ENCODE measurements at regions not wholly inside any gene's neighbourhood (a gene's known extent, or its start where the extent isn't known, plus 50 kb on each side); places are given as distances from the start of the nearest gene placed in this dataset.

DNA sequence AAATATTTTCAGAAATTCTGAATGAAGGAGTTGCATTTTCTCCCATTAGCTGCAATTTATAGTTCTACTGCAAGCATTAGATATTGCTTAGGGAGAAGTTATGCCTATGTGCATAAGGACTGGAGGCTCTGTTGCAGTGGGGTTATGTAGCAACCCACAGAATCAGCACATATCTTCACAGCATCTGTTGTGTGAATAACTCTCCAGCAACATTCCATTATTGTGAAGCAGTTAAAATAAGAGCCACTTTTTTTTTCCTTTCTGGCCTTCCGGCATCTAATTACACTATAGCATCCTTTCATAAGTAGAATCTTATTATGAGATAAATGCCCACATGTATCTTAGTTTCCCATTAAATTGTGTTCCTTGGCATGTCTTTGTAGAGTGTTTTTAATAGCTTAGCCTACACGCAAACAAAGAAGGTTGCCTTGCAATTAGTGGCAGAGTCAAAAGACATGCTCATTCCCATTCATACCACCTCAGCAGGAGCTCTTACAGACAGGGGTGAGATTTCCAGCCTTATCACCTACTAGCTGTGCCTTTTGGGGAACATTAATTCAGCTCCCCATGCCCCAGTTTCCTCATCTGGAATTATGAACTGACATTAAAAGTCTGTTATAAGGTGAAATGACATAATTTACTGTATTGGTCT is 596.0 kb upstream of the GOT2 start:
- in situ Hi-C loops (cut with HindIII; ENCODE audit: extremely low pct_ligation_motif_present, low pct_unique_long_range_greater_than_20kb) (no loop called here), intact Hi-C loops (cut with micrococcal nuclease; ENCODE audit: unreplicated experiment) (no loop called here)
- no peak overlapping the region for H3K27ac ChIP-seq (ENCODE audit: extremely low read length, insufficient read depth, low read length)
- no peak overlapping the region for H3K9ac ChIP-seq (ENCODE audit: insufficient read depth, low read depth, low read length)
- WGBS (ENCODE audit: low lambda C conversion rate): 15% methylated on average over 2 of the region's 2 CpGs
- no peaks in the 10 kb centered on the region for H3K79me2 ChIP-seq (ENCODE audit: insufficient read depth, low read length)
- BruUV-seq (replicated peaks): no TSS peak
- H3K4me2 ChIP-seq (ENCODE audit: low read depth, low read length): no peak overlapping the region
- POLR2A ChIA-PET: no interaction called here
- CTCF ChIA-PET (ENCODE audit: low intra/inter-chr PET ratio, low total read pairs): no interaction called here
- no peaks in the 10 kb centered on the region for H3K27me3 ChIP-seq (ENCODE audit: control insufficient read depth in 1 of 2, insufficient read depth in 2 of 2, low read length in 2 of 2)
- DNase-seq (ENCODE audit: low spot score): no peak
- no peak overlapping the region for H3K4me3 ChIP-seq (replicated peaks in 1 of 3; ENCODE audit: insufficient read depth in 1 of 3, low read depth in 2 of 3, low read length in 3 of 3)
- no peak overlapping the region for H2AFZ ChIP-seq (ENCODE audit: low read length)
- H3K36me3 ChIP-seq (replicated peaks in 1 of 2; ENCODE audit: control insufficient read depth in 1 of 2, insufficient read depth in 2 of 2, low read length in 2 of 2): no peaks in the 10 kb centered on the region
- H3K4me1 ChIP-seq (ENCODE audit: insufficient read depth, low read length): no peaks in the 10 kb centered on the region
- TF ChIP-seq ERF (CRISPR knock-in tag; IDR thresholded peaks at IDR 0.05) (no peak), ZNF468 (CRISPR knock-in tag; IDR thresholded peaks at IDR 0.05) (no peak), MIER3 (CRISPR knock-in tag; IDR thresholded peaks at IDR 0.05; ENCODE audit: borderline replicate concordance) (no peak), TGIF2 (CRISPR knock-in tag; IDR thresholded peaks at IDR 0.05) (no peak), UBTF (CRISPR knock-in tag; IDR thresholded peaks at IDR 0.05) (no peak), ZNF83 (CRISPR knock-in tag; IDR thresholded peaks at IDR 0.05; ENCODE audit: borderline replicate concordance) (no peak), ZNF749 (CRISPR knock-in tag; IDR thresholded peaks at IDR 0.05; ENCODE audit: borderline replicate concordance) (no peak), ZC3H4 (CRISPR knock-in tag; IDR thresholded peaks at IDR 0.05; ENCODE audit: borderline replicate concordance) (no peak), ZNF33A (CRISPR knock-in tag; IDR thresholded peaks at IDR 0.05; ENCODE audit: borderline replicate concordance) (no peak), ZNF333 (CRISPR knock-in tag; IDR thresholded peaks at IDR 0.05; ENCODE audit: borderline replicate concordance) (no peak), SMAD1 (CRISPR knock-in tag; IDR thresholded peaks at IDR 0.05; ENCODE audit: borderline replicate concordance, low read depth) (no peak), GATA4 (IDR thresholded peaks at IDR 0.05; ENCODE audit: borderline replicate concordance, low read depth) (no peak), CBX1 (IDR thresholded peaks at IDR 0.05; ENCODE audit: low read depth) (no peak), ZMYM2 (CRISPR knock-in tag; IDR thresholded peaks at IDR 0.05) (no peak), ZNF577 (CRISPR knock-in tag; IDR thresholded peaks at IDR 0.05; ENCODE audit: borderline replicate concordance, low read depth) (no peak), ZNF10 (CRISPR knock-in tag; IDR thresholded peaks at IDR 0.05; ENCODE audit: borderline replicate concordance, low read depth) (no peak), ZNF124 (CRISPR knock-in tag; IDR thresholded peaks at IDR 0.05) (no peak), ZNF354B (CRISPR knock-in tag; IDR thresholded peaks at IDR 0.05) (no peak), ZNF225 (CRISPR knock-in tag; IDR thresholded peaks at IDR 0.05) (no peak)
- no peak for FAIRE-seq
- ATAC-seq: no peak
- H3K9me3 ChIP-seq (ENCODE audit: low read length): no peaks in the 10 kb centered on the region
- H4K20me1 ChIP-seq (ENCODE audit: insufficient read depth, low read length): no peaks in the 10 kb centered on the region

Measured in HepG2 (cell line).